Transverse colon (tissue), 4 donors: ENCODE measurements at regions not wholly inside any gene's neighbourhood (a gene's known extent, or its start where the extent isn't known, plus 50 kb on each side); places are given as distances from the start of the nearest gene placed in this dataset.

Experiments
- CTCF ChIP-seq, 5 experiments: fragments of 200-600 bp in 3 of 5; fragments of 450-650 bp in 2 of 5; sonication (generic) in 3 of 5; IDR thresholded peaks; 1 replicate in 2 of 5; 2 replicates in 3 of 5; pipeline ENCODE4 v1.5.1; 2016 to 2017; ENCODE audit warnings: antibody characterized with exemption in 5 of 5, inconsistent platforms in 3 of 5, mild to moderate bottlenecking in 2 of 5, moderate library complexity in 1 of 5
- EP300 ChIP-seq: sonication (generic); formaldehyde crosslinking; IDR thresholded peaks from one replicate; pipeline ENCODE4 v1.6.1; 2017; ENCODE audit warnings: antibody characterized with exemption, low read depth
- POLR2A ChIP-seq: fragments of 450-650 bp; IDR thresholded peaks from one replicate; pipeline ENCODE4 v1.6.1; 2016; ENCODE audit warnings: antibody characterized with exemption, mild to moderate bottlenecking, moderate library complexity
- POLR2AphosphoS5 ChIP-seq, 3 donors: sonication (generic); formaldehyde crosslinking; IDR thresholded peaks; one replicate each; pipeline ENCODE4 v1.6.1; 2016; ENCODE audit warnings: antibody characterized with exemption in 3 of 3

GRCh38 chr4:128600996-128601871 is 208.3 kb upstream of the JADE1 start:
- TF ChIP-seq CTCF (IDR thresholded peaks at IDR 0.05) (no peak), POLR2AphosphoS5 (IDR thresholded peaks at IDR 0.05) (peak in 1 of 3 donors; percentile 58), EP300 (no peak), POLR2A (no peak)
